Activated CD8-positive, alpha-beta T cell treated with anti-CD3 and anti-CD28 coated beads, Interleukin-2, amount 10 ng/mL, durations not matched to agents 7 days and 5 days (primary cell): ENCODE measurements at regions not wholly inside any gene's neighbourhood (a gene's known extent, or its start where the extent isn't known, plus 50 kb on each side); places are given as distances from the start of the nearest gene placed in this dataset.

Source experiments
- ATAC-seq: fragments of 150-1000 bp; cut with Tn5 transposase; one replicate; pipeline ENCODE4 v1.10.0; 2021; ENCODE audit warnings: moderate library complexity
- CTCF ChIA-PET: fragments of 350-600 bp; sonication (Branson Sonifier 250); formaldehyde crosslinking; loops from one replicate; lab custom pipeline; 2021; ENCODE audit warnings: antibody characterized with exemption; lab: Charles Lee
- POLR2A ChIA-PET: fragments of 350-600 bp; sonication (Branson Sonifier 250); formaldehyde crosslinking; loops from one replicate; lab custom pipeline; 2021; ENCODE audit warnings: antibody characterized with exemption; lab: Charles Lee
- DNase-seq: peaks from one replicate; pipeline ENCODE4 v3.0.0-alpha.2; 2020
- H3K27ac Mint-ChIP-seq: one replicate; pipeline ENCODE4 v1.8.0; 2021; ENCODE audit warnings: mild to moderate bottlenecking, mixed read lengths
- H3K27me3 Mint-ChIP-seq: one replicate; pipeline ENCODE4 v1.8.0; 2021; ENCODE audit warnings: low read depth, mixed read lengths
- H3K36me3 Mint-ChIP-seq: one replicate; pipeline ENCODE4 v1.8.0; 2021; ENCODE audit warnings: low read depth, mixed read lengths
- H3K4me1 Mint-ChIP-seq: one replicate; pipeline ENCODE4 v1.8.0; 2021; ENCODE audit warnings: low read depth, mixed read lengths
- H3K4me3 Mint-ChIP-seq: one replicate; pipeline ENCODE4 v1.8.0; 2021; ENCODE audit warnings: mild to moderate bottlenecking, mixed read lengths
- H3K9me3 Mint-ChIP-seq: one replicate; pipeline ENCODE4 v1.8.0; 2022; ENCODE audit warnings: mixed read lengths; ENCODE audit not compliant: insufficient read depth

GRCh38 chr2:30029804-30030203, 108.4 kb upstream of the ALK start:
- DNase-seq: no peak
- no peaks in the 10 kb centered on the region for H3K36me3 Mint-ChIP-seq
- no peak overlapping the region for H3K4me3 Mint-ChIP-seq
- no peaks in the 10 kb centered on the region for H3K9me3 Mint-ChIP-seq
- no peak overlapping the region for H3K27ac Mint-ChIP-seq
- ChIA-PET CTCF (no interaction called here), POLR2A (no interaction called here)
- no peaks in the 10 kb centered on the region for H3K4me1 Mint-ChIP-seq
- H3K27me3 Mint-ChIP-seq: peaks cover 10% of the 10 kb centered on the region
- no peak for ATAC-seq

- H3K36me3 Mint-ChIP-seq: no peaks in the 10 kb centered on the region
- no peaks in the 10 kb centered on the region for H3K9me3 Mint-ChIP-seq
- ATAC-seq (no peak), DNase-seq (no peak)
- H3K27ac Mint-ChIP-seq: no peak overlapping the region
- CTCF ChIA-PET: no interaction called here
- H3K4me1 Mint-ChIP-seq: no peaks in the 10 kb centered on the region
- H3K27me3 Mint-ChIP-seq: peaks cover 10% of the 10 kb centered on the region
- POLR2A ChIA-PET: no interaction called here
- H3K4me3 Mint-ChIP-seq: no peak overlapping the region
Measured at GRCh38 chr2:30030361-30030760, 109.0 kb upstream of the ALK start.

- CTCF ChIA-PET: no interaction called here
- no peak overlapping the region for H3K4me3 Mint-ChIP-seq
Measured at GRCh38 chr2:30031184-30031583, 109.8 kb upstream of the ALK start.

GRCh38 chr2:30034052-30034775, 112.6 kb upstream of the YPEL5 start:
- H3K4me1 Mint-ChIP-seq: no peaks in the 10 kb centered on the region
- H3K4me3 Mint-ChIP-seq: no peak overlapping the region
- CTCF ChIA-PET: no interaction called here
- no peak overlapping the region for H3K27ac Mint-ChIP-seq
- POLR2A ChIA-PET: no interaction called here
- ATAC-seq: no peak
- no peaks in the 10 kb centered on the region for H3K36me3 Mint-ChIP-seq
- no peaks in the 10 kb centered on the region for H3K9me3 Mint-ChIP-seq
- DNase-seq: no peak
- H3K27me3 Mint-ChIP-seq: peaks cover 3% of the 10 kb centered on the region

More at GRCh38 chr2:30031184-30031583, 109.8 kb upstream of the ALK start:
- H3K36me3 Mint-ChIP-seq: no peaks in the 10 kb centered on the region
- H3K4me1 Mint-ChIP-seq: no peaks in the 10 kb centered on the region
- DNase-seq: no peak
- no peak for ATAC-seq
- POLR2A ChIA-PET: no interaction called here
- H3K27ac Mint-ChIP-seq: no peak overlapping the region
- H3K9me3 Mint-ChIP-seq: no peaks in the 10 kb centered on the region
- peaks cover 10% of the 10 kb centered on the region for H3K27me3 Mint-ChIP-seq

GRCh38 chr2:30037016-30037415, 109.8 kb upstream of the YPEL5 start:
- ChIA-PET POLR2A (no interaction called here), CTCF (no interaction called here)
- ATAC-seq (no peak), DNase-seq (no peak)
- Mint-ChIP-seq H3K36me3 (no peaks in the 10 kb centered on the region), H3K27ac (no peak overlapping the region), H3K27me3 (peaks cover 6% of the 10 kb centered on the region), H3K4me1 (no peaks in the 10 kb centered on the region), H3K9me3 (no peaks in the 10 kb centered on the region), H3K4me3 (no peak overlapping the region)

- POLR2A ChIA-PET: no interaction called here
- Mint-ChIP-seq H3K27ac (no peak overlapping the region), H3K4me1 (no peaks in the 10 kb centered on the region), H3K27me3 (peaks cover 11% of the 10 kb centered on the region), H3K9me3 (no peaks in the 10 kb centered on the region), H3K4me3 (no peak overlapping the region), H3K36me3 (no peaks in the 10 kb centered on the region)
- CTCF ChIA-PET: no interaction called here
- ATAC-seq (no peak), DNase-seq (no peak)
Measured at GRCh38 chr2:30038419-30038818, 108.4 kb upstream of the YPEL5 start.

- H3K9me3 Mint-ChIP-seq: no peaks in the 10 kb centered on the region
- CTCF ChIA-PET: no interaction called here
Measured at GRCh38 chr2:30039101-30039500, 107.7 kb upstream of the YPEL5 start.

GRCh38 chr2:30040147-30040546, 106.7 kb upstream of the YPEL5 start:
- DNase-seq (no peak), ATAC-seq (no peak)
- no peaks in the 10 kb centered on the region for H3K4me1 Mint-ChIP-seq
- no peaks in the 10 kb centered on the region for H3K36me3 Mint-ChIP-seq
- ChIA-PET CTCF (no interaction called here), POLR2A (no interaction called here)
- H3K27me3 Mint-ChIP-seq: peaks cover 15% of the 10 kb centered on the region
- no peak overlapping the region for H3K4me3 Mint-ChIP-seq
- no peaks in the 10 kb centered on the region for H3K9me3 Mint-ChIP-seq
- H3K27ac Mint-ChIP-seq: no peak overlapping the region

More at GRCh38 chr2:30039101-30039500, 107.7 kb upstream of the YPEL5 start:
- Mint-ChIP-seq H3K4me1 (no peaks in the 10 kb centered on the region), H3K27me3 (peaks cover 15% of the 10 kb centered on the region), H3K4me3 (no peak overlapping the region), H3K27ac (no peak overlapping the region), H3K36me3 (no peaks in the 10 kb centered on the region)
- DNase-seq (no peak), ATAC-seq (no peak)
- POLR2A ChIA-PET: no interaction called here

GRCh38 chr2:30041884-30042283, 104.9 kb upstream of the YPEL5 start:
- Mint-ChIP-seq H3K27me3 (peaks cover 17% of the 10 kb centered on the region), H3K27ac (no peak overlapping the region), H3K9me3 (no peaks in the 10 kb centered on the region), H3K4me1 (no peaks in the 10 kb centered on the region), H3K36me3 (no peaks in the 10 kb centered on the region), H3K4me3 (no peak overlapping the region)
- ChIA-PET POLR2A (no interaction called here), CTCF (interaction anchor here (1.4 kb wide), 1 partner anchor 119 kb away, joined by 3 read pairs; no protein-coding TSS in a partner anchor)
- ATAC-seq (no peak), DNase-seq (no peak)

GRCh38 chr2:30046396-30046795, 100.4 kb upstream of the YPEL5 start:
- POLR2A ChIA-PET: no interaction called here
- Mint-ChIP-seq H3K4me1 (no peaks in the 10 kb centered on the region), H3K4me3 (no peak overlapping the region), H3K36me3 (no peaks in the 10 kb centered on the region), H3K27ac (no peak overlapping the region), H3K27me3 (peaks cover 17% of the 10 kb centered on the region), H3K9me3 (no peaks in the 10 kb centered on the region)
- CTCF ChIA-PET: no interaction called here
- ATAC-seq (no peak), DNase-seq (no peak)

- H3K27ac Mint-ChIP-seq: no peak overlapping the region
- no peak overlapping the region for H3K4me3 Mint-ChIP-seq
- H3K27me3 Mint-ChIP-seq: peaks cover 15% of the 10 kb centered on the region
- no peak for DNase-seq
- H3K36me3 Mint-ChIP-seq: no peaks in the 10 kb centered on the region
- no peaks in the 10 kb centered on the region for H3K9me3 Mint-ChIP-seq
- ChIA-PET POLR2A (interaction anchor here (1.0 kb wide), 1 partner anchor 179 kb away, joined by 3 read pairs; no protein-coding TSS in a partner anchor), CTCF (no interaction called here)
- no peaks in the 10 kb centered on the region for H3K4me1 Mint-ChIP-seq
- no peak for ATAC-seq
Measured at GRCh38 chr2:30046979-30047378, 99.8 kb upstream of the YPEL5 start.

GRCh38 chr2:30048636-30049175, 98.1 kb upstream of the YPEL5 start:
- no peak overlapping the region for H3K4me3 Mint-ChIP-seq
- H3K9me3 Mint-ChIP-seq: no peaks in the 10 kb centered on the region
- CTCF ChIA-PET: no interaction called here
- ATAC-seq: no peak
- no peak overlapping the region for H3K27ac Mint-ChIP-seq
- H3K36me3 Mint-ChIP-seq: no peaks in the 10 kb centered on the region
- no peak for DNase-seq
- POLR2A ChIA-PET: no interaction called here
- H3K4me1 Mint-ChIP-seq: no peaks in the 10 kb centered on the region
- peaks cover 6% of the 10 kb centered on the region for H3K27me3 Mint-ChIP-seq
